SKM-1 (cell line): ENCODE measurements at regions not wholly inside any gene's neighbourhood (a gene's known extent, or its start where the extent isn't known, plus 50 kb on each side); places are given as distances from the start of the nearest gene placed in this dataset.
"Not testable (repeated sequence)": the region's sequence is repeated elsewhere in the genome, so short reads cannot be mapped to it uniquely, and the experiment has no call there.

Experiments
- DNase-seq: peaks from one replicate; lab custom pipeline; 2025; ENCODE audit not compliant: unreplicated experiment; lab: John Stamatoyannopoulos, UW

GRCh38 chr1:182261655-182262054 lies 129.9 kb downstream of the GLUL start:
- no peak for DNase-seq

- DNase-seq, result no peak
These were observed 131.1 kb downstream of the GLUL start for GRCh38 chr1:182260516-182260915.

- DNase-seq, result no peak
These were observed 131.6 kb downstream of the GLUL start for GRCh38 chr1:182259968-182260367.

GRCh38 chr1:182259229-182259872 lies 132.2 kb downstream of the GLUL start:
- peak; percentile 99 for DNase-seq

DNA sequence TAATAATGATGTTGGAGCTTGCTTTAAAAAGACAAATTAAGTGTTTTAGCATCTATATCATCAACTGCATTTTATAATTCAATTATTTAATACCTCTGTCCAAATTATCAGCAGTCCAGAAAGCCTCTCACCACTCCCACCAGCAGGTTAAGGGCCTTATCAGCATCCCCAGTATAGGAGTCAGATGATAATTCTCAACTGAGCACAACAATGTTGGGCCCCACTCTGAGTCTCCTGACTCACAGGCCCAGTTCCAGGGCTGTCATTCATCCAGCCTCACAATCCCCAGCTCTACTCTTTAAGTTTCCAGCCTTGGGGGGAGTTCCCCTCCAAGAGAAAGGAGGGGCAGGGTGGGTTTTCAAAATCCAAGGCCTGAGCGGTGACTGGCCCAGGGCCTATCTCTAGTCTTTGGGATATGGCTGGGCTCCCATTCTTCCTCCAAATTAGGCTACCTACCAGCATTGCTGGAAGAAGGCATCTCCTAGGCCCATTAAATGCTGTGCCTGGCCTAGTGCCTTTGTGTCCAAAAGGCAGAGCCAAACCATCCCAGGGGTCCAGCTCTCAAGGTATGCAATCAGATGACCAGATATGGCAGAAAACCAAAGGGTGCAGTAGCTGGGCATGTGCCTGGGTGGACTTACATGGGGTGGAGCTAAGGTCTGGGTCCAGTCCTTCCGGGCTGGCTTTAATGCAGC lies 134.1 kb downstream of the GLUL start:
- DNase-seq, result no peak

DNA sequence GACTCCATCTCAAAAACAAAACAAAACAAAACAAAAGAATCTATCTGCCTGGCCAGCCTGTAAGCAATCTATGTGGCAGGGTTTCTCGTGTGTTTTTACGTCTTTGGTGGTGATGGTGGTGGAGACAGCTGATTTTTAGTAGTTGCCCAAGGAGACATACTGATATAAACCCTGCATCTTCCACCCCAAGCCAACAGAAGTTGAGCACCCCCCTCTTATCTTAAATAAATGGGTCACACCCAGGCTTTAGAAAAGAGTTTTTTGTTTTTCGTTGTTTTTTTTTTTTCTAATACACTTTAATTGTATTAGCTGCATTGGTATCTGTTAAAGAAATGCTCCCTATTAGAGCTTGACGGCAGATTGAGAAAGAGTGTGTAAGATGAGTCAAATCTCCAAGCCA lies 134.7 kb downstream of the GLUL start:
- DNase-seq, result no peak

GRCh38 chr1:182255494-182255893 lies 136.1 kb downstream of the GLUL start:
- no peak for DNase-seq

- no peak for DNase-seq
These were observed 138.2 kb downstream of the GLUL start for GRCh38 chr1:182253319-182253860.

- no peak for DNase-seq
These were observed 140.0 kb downstream of the GLUL start for GRCh38 chr1:182251561-182251960.

DNA sequence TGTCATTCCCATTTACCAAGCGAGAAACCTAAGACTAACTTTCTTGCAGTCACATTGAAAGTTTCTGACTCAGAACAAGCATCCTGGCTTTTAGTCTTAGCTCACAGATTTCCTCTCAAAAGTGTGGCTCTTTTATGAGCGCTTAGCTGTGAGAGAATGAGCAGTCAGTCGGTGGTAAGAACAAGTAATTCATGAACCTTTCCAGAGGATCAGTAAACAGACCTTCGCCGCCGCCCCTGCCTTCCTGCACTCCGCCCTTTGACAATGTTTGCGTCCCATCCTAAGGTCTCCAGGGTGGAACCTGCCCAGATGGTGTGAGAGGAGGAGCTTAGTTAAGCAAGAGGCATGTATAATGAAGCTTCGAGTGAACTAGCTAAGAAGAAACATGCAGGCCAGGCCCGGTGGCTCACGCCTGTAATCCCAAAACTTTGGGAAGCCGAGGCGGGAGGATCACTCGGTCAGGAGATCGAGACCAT lies 142.4 kb downstream of the GLUL start:
- DNase-seq, result no peak

DNA sequence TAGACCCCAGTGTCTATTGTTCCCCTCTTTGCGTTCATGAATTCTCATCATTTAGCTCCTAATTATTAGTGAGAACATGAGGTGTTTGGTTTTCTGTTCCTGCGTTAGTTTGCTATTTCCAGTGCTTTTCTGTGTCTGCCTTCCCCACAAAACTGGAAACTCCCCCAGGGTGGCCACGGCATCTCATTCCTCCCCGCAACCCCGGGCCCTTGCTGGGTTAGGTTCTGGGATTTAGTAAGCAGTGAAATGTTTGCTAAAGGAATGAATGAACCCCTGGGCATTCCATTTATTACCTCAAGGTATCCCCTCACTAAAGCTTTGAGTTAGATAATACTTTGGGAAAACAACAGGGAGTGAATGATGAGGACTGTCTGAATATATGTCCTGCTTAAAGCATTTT lies 142.9 kb downstream of the GLUL start:
- DNase-seq, result no peak

GRCh38 chr1:182247813-182248212 lies 143.8 kb downstream of the GLUL start:
- DNase-seq, result not testable (repeated sequence)

GRCh38 chr1:182246783-182247182 lies 144.8 kb downstream of the GLUL start:
- no peak for DNase-seq

- no peak for DNase-seq
These were observed 146.6 kb downstream of the GLUL start for GRCh38 chr1:182245040-182245439.

DNA sequence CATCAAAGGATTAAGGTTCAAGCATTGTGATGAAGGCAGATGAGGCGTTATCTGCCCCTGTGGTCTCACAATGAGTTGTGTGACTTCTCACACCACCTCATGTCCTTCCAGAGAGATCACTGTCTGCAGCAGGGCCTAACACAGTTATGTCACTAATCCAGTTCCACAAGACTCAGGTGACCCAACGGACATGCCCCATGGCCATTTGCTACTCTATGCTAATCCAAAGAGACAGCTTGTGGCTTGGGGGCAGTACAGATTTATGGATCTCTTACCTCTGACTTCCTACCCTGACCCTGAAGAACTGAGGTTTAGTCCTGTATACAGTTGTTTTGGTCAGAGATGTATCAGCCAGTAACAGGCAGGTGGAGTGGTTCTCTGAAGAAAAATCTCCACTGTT lies 147.1 kb downstream of the GLUL start:
- no peak for DNase-seq

- no peak for DNase-seq
These were observed 148.9 kb downstream of the GLUL start for GRCh38 chr1:182242641-182243040.

- no peak for DNase-seq
These were observed 151.5 kb downstream of the GLUL start for GRCh38 chr1:182240085-182240484.

- DNase-seq, result no peak
These were observed 153.2 kb downstream of the GLUL start for GRCh38 chr1:182238421-182238820.

DNA sequence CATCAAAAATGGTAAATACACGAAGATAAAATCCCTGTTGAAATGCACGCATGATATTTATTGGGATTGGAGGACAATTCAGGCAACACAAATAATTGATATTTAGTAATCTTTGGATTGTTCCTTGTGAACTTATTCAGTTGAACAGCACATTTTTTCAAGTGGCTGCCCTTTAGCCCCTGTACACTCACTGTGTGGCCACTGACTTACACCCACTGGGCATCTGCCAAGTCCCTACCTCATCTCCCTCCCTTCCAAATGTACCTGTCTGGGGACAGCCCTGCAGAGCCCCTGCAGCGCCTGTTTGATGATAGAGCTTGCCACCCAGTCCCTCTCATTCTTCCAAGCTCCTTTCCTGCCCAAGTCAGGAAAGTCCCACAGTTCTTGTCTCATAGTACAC lies 154.3 kb downstream of the GLUL start:
- no peak for DNase-seq

GRCh38 chr1:182236651-182237077 lies 154.9 kb downstream of the GLUL start:
- DNase-seq, result no peak

GRCh38 chr1:182235952-182236650 lies 155.5 kb downstream of the GLUL start:
- no peak for DNase-seq

DNA sequence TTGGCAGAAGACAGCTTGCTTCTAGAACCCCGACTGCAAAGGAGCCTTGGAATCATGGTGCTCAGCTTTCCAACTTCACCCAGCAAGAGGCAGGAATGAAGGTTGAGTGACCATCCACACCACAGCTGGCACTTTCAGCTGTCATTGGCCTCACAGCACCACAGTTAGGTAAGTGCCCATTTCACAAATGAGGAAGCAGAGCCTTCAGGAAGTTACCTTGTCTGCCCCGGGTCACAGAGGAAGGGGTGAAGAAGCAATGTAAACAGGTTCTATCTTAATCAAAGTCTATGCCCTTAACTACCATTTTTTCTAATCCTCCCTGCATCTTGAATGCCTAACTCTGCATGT lies 156.0 kb downstream of the GLUL start:
- DNase-seq, result peak; percentile 74
